NCI-H524 (cell line): ENCODE measurements at regions not wholly inside any gene's neighbourhood (a gene's known extent, or its start where the extent isn't known, plus 50 kb on each side); places are given as distances from the start of the nearest gene placed in this dataset.
A peak's percentile ranks its signal among the peaks of the same experiment; 100 is the strongest.

Experiments
- DNase-seq, 2 experiments: peaks; one replicate each; lab custom pipeline; 2025; lab: John Stamatoyannopoulos, UW

GRCh38 chr16:86041215-86041614 is 142.3 kb downstream of the IRF8 start:
- no peak for DNase-seq

GRCh38 chr16:86041807-86042206 is 142.8 kb downstream of the IRF8 start:
- no peak for DNase-seq

GRCh38 chr16:86042393-86042792 is 143.4 kb downstream of the IRF8 start:
- DNase-seq, result no peak

- DNase-seq, result no peak
Observed at GRCh38 chr16:86042996-86043725, 144.2 kb downstream of the IRF8 start.

GRCh38 chr16:86044241-86044671 is 145.3 kb downstream of the IRF8 start:
- no peak for DNase-seq

- DNase-seq, result no peak
Observed at GRCh38 chr16:86044881-86045590, 146.1 kb downstream of the IRF8 start.

- no peak for DNase-seq
Observed at GRCh38 chr16:86045591-86045971, 146.6 kb downstream of the IRF8 start.

GRCh38 chr16:86046026-86046425 is 147.1 kb downstream of the IRF8 start:
- DNase-seq, result no peak

GRCh38 chr16:86046667-86047270 is 147.8 kb downstream of the IRF8 start:
- no peak for DNase-seq

GRCh38 chr16:86048221-86048620 is 149.3 kb downstream of the IRF8 start:
- no peak for DNase-seq

GRCh38 chr16:86048882-86049585 is 150.1 kb downstream of the IRF8 start:
- peak in 1 of 2 experiments; percentile 11 for DNase-seq

- no peak for DNase-seq
Observed at GRCh38 chr16:86049641-86050040, 150.7 kb downstream of the IRF8 start.

- DNase-seq, result no peak
Observed at GRCh38 chr16:86050111-86050510, 151.1 kb downstream of the IRF8 start.

- no peak for DNase-seq
Observed at GRCh38 chr16:86050591-86051367, 151.8 kb downstream of the IRF8 start.

GRCh38 chr16:86051368-86052114 is 152.6 kb downstream of the IRF8 start:
- no peak for DNase-seq

GRCh38 chr16:86052115-86052670 is 153.2 kb downstream of the IRF8 start:
- no peak for DNase-seq

- DNase-seq, result no peak
Observed at GRCh38 chr16:86052926-86053325, 154.0 kb downstream of the IRF8 start.

- DNase-seq, result no peak
Observed at GRCh38 chr16:86059253-86060171, 160.6 kb downstream of the IRF8 start.
